ENCODE measurements at regions not wholly inside any gene's neighbourhood (a gene's known extent, or its start where the extent isn't known, plus 50 kb on each side); places are given as distances from the start of the nearest gene placed in this dataset.

- no peak for DNase-seq (ENCODE audit: low read depth in 2 of 2)
Measured at GRCh38 chr12:82040987-82041743, 282.0 kb upstream of the PPFIA2 start.

GRCh38 chr12:82034769-82035168 is 275.6 kb upstream of the PPFIA2 start:
- DNase-seq (ENCODE audit: low read depth in 2 of 2) = no peak

DNA sequence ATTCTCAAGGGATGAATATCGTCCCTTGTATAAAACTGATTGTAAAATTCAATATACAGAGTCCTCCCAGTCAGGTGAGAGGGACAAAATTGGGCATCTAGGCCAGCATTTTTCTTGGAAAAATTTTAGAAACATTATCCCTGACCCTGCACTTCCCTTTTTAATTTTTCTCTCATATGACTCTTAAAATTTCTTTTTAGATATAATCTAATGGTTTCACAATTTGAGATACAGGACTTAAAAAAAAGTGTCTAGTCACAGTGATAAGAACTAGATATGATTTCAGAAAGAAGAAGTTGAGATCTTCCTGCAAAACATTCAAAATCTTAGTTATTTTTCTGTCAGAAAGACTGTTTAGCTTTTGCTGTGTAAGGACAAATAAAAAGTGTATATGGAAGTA is 270.8 kb upstream of the PPFIA2 start:
- no peak for DNase-seq (ENCODE audit: low read depth in 2 of 2)

GRCh38 chr12:82028772-82029171 is 269.6 kb upstream of the PPFIA2 start:
- DNase-seq (ENCODE audit: low read depth in 2 of 2) = no peak

- no peak for DNase-seq (ENCODE audit: low read depth in 2 of 2)
Measured at GRCh38 chr12:82027612-82028011, 268.5 kb upstream of the PPFIA2 start.

DNA sequence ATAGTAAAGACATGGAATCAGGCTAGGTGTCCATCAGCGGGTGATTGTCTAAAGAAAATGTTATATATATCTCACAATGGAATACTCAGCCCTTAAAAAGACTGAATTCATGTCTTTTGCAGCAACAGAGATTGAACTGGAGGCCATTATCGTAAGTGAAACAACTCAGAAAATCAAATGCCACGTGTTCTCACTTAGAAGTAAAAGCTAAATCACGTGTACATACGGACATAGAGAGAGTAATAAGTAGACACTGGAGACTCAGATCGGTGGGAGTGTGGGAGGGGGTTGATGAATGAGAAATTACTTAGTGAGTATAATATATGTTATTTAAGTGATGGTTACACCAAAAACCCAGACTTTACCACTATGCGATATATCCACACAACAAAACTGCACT is 266.3 kb upstream of the PPFIA2 start:
- DNase-seq (ENCODE audit: low read depth in 2 of 2) = no peak

DNA sequence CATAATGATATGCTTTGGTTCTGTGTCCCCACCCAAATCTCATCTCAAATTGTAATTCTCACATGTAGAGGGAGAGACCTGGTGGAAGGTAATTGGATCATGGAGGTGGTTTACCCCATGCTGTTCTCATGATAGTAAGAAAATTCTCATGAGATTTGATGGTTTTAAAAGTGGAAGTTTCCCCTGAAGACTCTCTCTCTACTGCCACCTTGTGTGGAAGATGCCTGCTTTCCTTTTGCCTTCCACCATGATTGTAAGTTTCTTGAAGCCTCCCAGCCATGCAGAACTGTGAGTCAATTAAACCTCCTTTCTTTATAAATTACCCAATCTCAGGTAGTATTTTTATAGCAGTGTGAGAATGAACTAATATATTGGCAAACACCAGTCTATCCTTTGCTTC is 260.4 kb upstream of the PPFIA2 start:
- no peak for DNase-seq (ENCODE audit: low read depth in 2 of 2)

- no peak for DNase-seq (ENCODE audit: low read depth in 2 of 2)
Measured at GRCh38 chr12:82015623-82016347, 256.6 kb upstream of the PPFIA2 start.

DNA sequence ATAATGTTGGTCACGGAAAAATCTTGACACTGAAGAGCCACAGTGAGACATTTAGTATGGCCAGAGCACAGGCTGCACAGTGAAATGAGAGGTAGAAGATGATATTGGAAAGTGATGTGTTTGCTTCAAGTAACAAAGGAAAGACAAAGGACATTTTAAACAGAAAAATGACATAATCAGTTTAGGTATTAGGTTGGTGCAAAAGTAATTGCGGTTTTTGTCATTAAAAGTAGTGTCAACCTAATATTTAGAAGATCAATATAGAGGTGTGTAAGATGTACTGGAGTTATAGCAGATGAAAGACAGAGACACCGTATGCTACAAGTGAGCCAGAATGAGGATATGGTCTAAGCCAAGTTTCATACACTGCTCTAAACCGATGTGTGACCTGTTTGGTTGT is 253.0 kb upstream of the PPFIA2 start:
- no peak for DNase-seq (ENCODE audit: low read depth in 2 of 2)

- no peak for DNase-seq (ENCODE audit: low read depth in 2 of 2)
Measured at GRCh38 chr12:82009524-82009923, 250.4 kb upstream of the PPFIA2 start.

DNA sequence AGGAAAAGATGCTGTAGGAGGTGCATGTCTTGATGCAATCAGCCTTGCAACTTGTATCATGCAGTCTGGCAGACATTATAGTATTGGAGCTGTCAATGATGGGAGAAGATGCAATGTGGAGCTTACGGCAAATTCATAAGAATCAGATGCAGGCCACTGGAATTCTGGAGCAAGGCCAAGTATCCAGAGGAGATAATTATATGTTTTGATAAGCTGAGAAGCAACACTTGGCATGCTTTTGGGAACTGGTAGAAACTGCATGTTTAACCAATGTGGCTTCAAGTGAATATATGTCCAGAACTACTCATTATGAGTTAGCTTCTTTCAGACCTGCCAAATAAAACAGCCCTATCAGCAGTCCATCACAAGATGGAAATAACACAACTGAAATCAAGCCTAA is 249.1 kb upstream of the PPFIA2 start:
- no peak for DNase-seq (ENCODE audit: low read depth in 2 of 2)

- DNase-seq (ENCODE audit: low read depth in 2 of 2) = no peak
Measured at GRCh38 chr12:81998761-81999378, 239.7 kb upstream of the PPFIA2 start.

DNA sequence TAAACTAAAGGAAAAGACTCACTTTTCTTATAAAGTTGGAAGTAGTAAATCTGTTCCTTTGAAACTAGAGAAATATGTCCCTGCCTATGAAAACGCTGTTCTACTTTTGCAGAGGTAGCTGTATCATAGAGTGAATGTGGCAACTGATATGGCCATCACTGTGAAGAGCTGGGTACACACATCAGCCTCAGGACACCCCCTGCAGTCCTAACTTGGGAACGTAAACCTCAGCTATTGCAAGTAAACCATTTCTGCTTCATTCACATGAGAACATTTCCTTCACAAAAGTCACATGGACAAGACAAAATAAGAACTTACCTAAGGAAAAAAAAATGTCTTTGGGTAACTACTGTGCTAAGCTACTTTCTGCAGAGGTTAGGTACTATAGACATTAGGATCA is 233.3 kb upstream of the PPFIA2 start:
- no peak for DNase-seq (ENCODE audit: low read depth in 2 of 2)

DNA sequence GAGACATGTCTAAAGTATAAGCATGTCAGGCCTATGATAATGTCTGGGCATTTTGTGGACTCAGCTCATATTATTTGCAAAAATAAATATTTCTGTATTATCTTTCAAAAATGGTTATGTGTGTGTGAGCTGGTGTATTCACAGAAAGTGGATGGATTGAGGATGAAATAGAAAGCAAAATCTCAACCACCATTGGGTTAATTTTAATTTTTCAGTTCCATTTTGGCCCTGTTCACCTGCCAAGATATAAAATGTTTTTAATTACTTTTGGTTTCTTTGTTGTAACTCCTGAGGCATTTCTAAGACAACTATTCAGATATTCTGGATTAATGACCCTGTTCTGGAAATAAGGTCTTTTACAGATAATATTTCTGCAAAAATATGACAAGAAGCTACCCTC is 232.7 kb upstream of the PPFIA2 start:
- DNase-seq (ENCODE audit: low read depth in 2 of 2) = no peak

DNA sequence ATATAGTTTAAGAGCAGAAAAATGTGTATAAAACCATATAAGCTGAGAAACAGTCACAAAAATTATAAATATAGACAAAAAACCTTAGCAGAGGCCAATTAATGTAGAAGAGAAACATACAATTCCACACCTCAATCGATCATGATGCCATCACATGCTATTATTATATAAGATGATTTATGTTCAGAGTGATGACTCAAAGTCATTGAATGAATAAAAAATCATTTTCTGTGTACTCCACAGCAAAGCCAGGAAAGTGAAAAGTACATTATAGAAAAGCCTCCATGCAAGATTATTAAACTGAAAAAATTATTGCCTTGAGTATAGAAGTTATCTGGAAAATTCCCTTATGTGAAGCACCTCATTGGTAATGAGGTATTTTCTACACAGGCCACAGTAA is 229.2 kb upstream of the PPFIA2 start:
- no peak for DNase-seq (ENCODE audit: low read depth in 2 of 2)

DNA sequence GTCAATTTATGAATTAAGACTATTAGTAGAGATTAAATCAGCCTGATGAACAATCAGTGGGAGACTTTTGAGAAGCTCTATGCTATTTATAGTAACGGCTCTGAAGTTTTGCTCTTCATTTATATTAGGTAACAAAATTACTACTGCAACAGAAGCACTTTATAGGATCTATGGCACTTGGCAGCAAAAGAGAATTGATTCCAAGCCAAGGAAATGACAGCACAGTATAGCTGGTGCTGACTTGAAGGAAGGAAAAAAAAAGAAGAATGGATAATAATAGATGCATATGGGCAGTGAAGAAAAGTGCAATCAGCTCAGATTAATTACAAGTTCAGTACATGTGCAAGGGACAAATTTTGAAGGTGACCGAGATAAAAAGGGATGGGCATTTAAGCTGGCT is 228.2 kb upstream of the PPFIA2 start:
- DNase-seq (ENCODE audit: low read depth in 2 of 2) = no peak

- no peak for DNase-seq (ENCODE audit: low read depth in 2 of 2)
Measured at GRCh38 chr12:81976661-81977060, 217.5 kb upstream of the PPFIA2 start.

DNA sequence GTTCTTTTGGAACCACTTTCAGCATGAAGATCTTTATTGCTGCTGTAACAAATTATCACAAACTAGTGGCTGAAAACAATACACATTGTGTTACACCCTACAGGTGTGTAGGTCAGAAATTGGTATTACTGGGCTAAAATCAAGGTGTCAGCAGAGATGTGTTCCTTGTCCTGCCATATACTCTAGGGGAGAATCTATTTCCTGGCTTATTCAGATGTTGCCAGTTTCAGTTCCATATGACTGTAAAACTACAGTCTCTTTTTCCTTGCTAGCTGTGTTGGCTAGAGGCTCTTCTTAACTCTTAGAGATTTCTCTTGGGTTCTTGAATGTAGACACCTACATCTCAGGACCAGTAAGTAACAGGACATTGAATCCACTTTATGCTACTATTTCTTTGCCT is 215.6 kb upstream of the PPFIA2 start:
- DNase-seq (ENCODE audit: low read depth in 2 of 2) = no peak

- no peak for DNase-seq (ENCODE audit: low read depth in 2 of 2)
Measured at GRCh38 chr12:81968421-81968820, 209.3 kb upstream of the PPFIA2 start.

DNA sequence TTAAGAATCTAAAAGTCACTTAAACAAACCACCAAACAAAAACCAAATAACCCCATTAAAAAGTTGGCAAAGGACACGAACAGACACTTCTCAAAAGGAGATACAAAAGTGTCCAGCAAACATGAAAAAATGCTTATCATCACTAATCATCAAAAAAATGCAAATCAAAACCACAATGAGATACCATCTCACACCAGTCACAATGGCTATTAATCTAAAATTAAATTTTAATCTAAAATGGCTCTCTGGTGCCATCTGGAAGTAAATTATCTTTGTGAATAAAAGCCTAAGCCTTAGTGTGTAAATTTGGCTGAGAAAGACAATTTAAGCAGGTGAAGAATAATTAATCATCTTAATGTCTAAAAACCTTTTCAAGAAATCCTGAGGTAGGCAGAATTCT is 204.5 kb upstream of the PPFIA2 start:
- DNase-seq (ENCODE audit: low read depth in 2 of 2) = no peak

- no peak for DNase-seq (ENCODE audit: low read depth in 2 of 2)
Measured at GRCh38 chr12:81963026-81963425, 203.9 kb upstream of the PPFIA2 start.

GRCh38 chr12:81962126-81962856 is 203.1 kb upstream of the PPFIA2 start:
- no peak for DNase-seq (ENCODE audit: low read depth in 2 of 2)
